ENCODE measurements at regions not wholly inside any gene's neighbourhood (a gene's known extent, or its start where the extent isn't known, plus 50 kb on each side); places are given as distances from the start of the nearest gene placed in this dataset.

- no peak for TF ChIP-seq CTCF (IDR thresholded peaks at IDR 0.05; ENCODE audit: low read length, missing control alignments)
- no peak overlapping the region for H3K4me3 ChIP-seq (replicated peaks; ENCODE audit: low read depth, low read length)
- DNase-seq (ENCODE audit: low read depth) = no peak
Measured at GRCh38 chr2:105183555-105184323, 57.8 kb upstream of the GPR45 start.

- no peak for DNase-seq (ENCODE audit: low read depth)
- no peak for TF ChIP-seq CTCF (IDR thresholded peaks at IDR 0.05; ENCODE audit: low read length, missing control alignments)
- H3K4me3 ChIP-seq (replicated peaks; ENCODE audit: low read depth, low read length) = no peak overlapping the region
Measured at GRCh38 chr2:105184420-105184819, 57.1 kb upstream of the GPR45 start.

GRCh38 chr2:105186967-105187498 is 54.5 kb upstream of the GPR45 start:
- no peak for TF ChIP-seq CTCF (IDR thresholded peaks at IDR 0.05; ENCODE audit: low read length, missing control alignments)
- no peak for DNase-seq (ENCODE audit: low read depth)
- no peak overlapping the region for H3K4me3 ChIP-seq (replicated peaks; ENCODE audit: low read depth, low read length)

- DNase-seq (ENCODE audit: low read depth) = peak; percentile 1
- H3K4me3 ChIP-seq (replicated peaks; ENCODE audit: low read depth, low read length) = no peak overlapping the region
- TF ChIP-seq CTCF (IDR thresholded peaks at IDR 0.05; ENCODE audit: low read length, missing control alignments) = no peak
Measured at GRCh38 chr2:105187531-105187930, 54.0 kb upstream of the GPR45 start.

GRCh38 chr2:105188343-105188742 is 53.2 kb upstream of the GPR45 start:
- DNase-seq (ENCODE audit: low read depth) = no peak
- no peak overlapping the region for H3K4me3 ChIP-seq (replicated peaks; ENCODE audit: low read depth, low read length)
- no peak for TF ChIP-seq CTCF (IDR thresholded peaks at IDR 0.05; ENCODE audit: low read length, missing control alignments)
